Mucosa of descending colon (tissue), 3 donors: ENCODE measurements at regions not wholly inside any gene's neighbourhood (a gene's known extent, or its start where the extent isn't known, plus 50 kb on each side); places are given as distances from the start of the nearest gene placed in this dataset.

Experiments
- ATAC-seq: fragments of 200-7000 bp; cut with Tn5 transposase; one replicate; pipeline ENCODE4 v1.9.1; 2020; ENCODE audit warnings: mild to moderate bottlenecking, moderate library complexity
- DNase-seq, 3 donors: peaks; one replicate each; pipeline ENCODE4 v3.0.0-alpha.2; 2020
- H3K36me3 ChIP-seq: fragments of 200-600 bp; one replicate; pipeline ENCODE4 v1.8.0; 2021; ENCODE audit warnings: low read depth, mild to moderate bottlenecking
- H3K4me1 ChIP-seq: fragments of 200-600 bp; one replicate; pipeline ENCODE4 v1.8.0; 2021; ENCODE audit warnings: low read depth, mild to moderate bottlenecking
- H3K4me3 ChIP-seq: fragments of 200-600 bp; one replicate; pipeline ENCODE4 v1.8.0; 2021; ENCODE audit warnings: mild to moderate bottlenecking
- H3K9me3 ChIP-seq: fragments of 200-600 bp; one replicate; pipeline ENCODE4 v1.8.0; 2021; ENCODE audit warnings: mild to moderate bottlenecking
- intact Hi-C, 2 donors: fragments of 100-400 bp; cut with DNase I in 1 of 2; cut with micrococcal nuclease in 1 of 2; formaldehyde crosslinking; loops; one replicate each; pipeline versions ENCODE4 v1.11.0 to v1.11.1; 2022; cut with DNase I, micrococcal nuclease
- TF ChIP-seq, protein P1 (sequence below): fragments of 200-600 bp; IDR thresholded peaks from one replicate; pipeline ENCODE4 v1.8.0; 2022; ENCODE audit warnings: antibody characterized with exemption, mild to moderate bottlenecking
- donor health status: DM: no; HTN: no; CAD: no; lungs with moderate emphysema.
- donor health status: DM: no; HTN: no; CAD: no.
- donor health status: DM: no; HTN: yes; CAD: no.

DNA sequence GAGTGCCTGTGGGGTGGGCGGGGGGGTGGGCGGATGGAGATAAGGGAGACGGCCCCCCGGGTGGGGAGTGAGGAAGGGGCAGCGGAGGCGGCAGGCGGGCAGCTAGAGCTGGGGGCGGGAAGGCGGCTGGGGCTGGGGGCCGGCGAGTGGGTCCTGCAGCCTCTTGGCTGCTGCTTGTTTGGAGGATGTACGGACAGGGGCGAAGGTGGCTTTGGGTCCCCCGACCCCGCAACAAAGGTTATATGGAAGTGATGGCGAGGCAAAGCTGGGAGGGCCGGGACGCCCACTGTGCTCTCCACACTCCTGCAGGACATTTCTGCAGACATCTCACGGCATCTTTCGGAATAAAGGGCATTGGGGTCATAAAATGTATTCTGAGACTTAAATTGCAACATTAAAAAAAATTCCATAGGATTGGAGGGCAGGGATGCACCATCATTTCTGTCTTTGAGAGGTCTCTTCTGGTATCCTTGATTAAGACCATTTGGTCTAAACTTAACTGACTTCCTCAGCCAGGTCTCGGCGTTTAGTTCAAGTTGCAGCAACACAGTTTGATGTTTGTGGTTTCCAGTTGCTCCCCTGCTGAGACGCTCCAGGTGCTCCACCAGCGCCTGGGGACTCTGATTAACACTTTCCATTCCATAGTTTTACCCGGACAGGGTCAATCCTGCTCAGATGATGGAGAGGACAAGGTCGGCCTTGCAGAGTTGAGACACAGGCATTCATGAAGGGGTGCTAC is 101.6 kb upstream of the SSBP2 start:
- Histone ChIP-seq H3K4me1 (peaks cover 22% of the 10 kb centered on the region), H3K9me3 (no peaks in the 10 kb centered on the region), H3K36me3 (no peaks in the 10 kb centered on the region), H3K4me3 (no peak overlapping the region)
- DNase-seq (peak; percentile 30 to 69 (median 45)), ATAC-seq (no peak)
- intact Hi-C loops = loop anchor here (5.0 to 10.0 kb wide), 4 partner anchors 100 to 348 kb away; partner anchors contain the start of gene SSBP2 (in 1 of the 2)
- TF ChIP-seq, protein P1, sequence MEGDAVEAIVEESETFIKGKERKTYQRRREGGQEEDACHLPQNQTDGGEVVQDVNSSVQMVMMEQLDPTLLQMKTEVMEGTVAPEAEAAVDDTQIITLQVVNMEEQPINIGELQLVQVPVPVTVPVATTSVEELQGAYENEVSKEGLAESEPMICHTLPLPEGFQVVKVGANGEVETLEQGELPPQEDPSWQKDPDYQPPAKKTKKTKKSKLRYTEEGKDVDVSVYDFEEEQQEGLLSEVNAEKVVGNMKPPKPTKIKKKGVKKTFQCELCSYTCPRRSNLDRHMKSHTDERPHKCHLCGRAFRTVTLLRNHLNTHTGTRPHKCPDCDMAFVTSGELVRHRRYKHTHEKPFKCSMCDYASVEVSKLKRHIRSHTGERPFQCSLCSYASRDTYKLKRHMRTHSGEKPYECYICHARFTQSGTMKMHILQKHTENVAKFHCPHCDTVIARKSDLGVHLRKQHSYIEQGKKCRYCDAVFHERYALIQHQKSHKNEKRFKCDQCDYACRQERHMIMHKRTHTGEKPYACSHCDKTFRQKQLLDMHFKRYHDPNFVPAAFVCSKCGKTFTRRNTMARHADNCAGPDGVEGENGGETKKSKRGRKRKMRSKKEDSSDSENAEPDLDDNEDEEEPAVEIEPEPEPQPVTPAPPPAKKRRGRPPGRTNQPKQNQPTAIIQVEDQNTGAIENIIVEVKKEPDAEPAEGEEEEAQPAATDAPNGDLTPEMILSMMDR = no peak

GRCh38 chr5:81851481-81852178 is 100.7 kb upstream of the SSBP2 start:
- Histone ChIP-seq H3K4me1 (peaks cover 22% of the 10 kb centered on the region), H3K36me3 (no peaks in the 10 kb centered on the region), H3K9me3 (no peaks in the 10 kb centered on the region), H3K4me3 (no peak overlapping the region)
- TF ChIP-seq, protein P1 = no peak
- intact Hi-C loops = loop anchor here (2.0 to 10.0 kb wide), 5 partner anchors 99 to 347 kb away; partner anchors contain the start of gene SSBP2 (in 2 of the 2)
- ATAC-seq (peak; percentile 99), DNase-seq (peak; percentile 97 to 99 (median 98))

- DNase-seq = peak in 2 of 3 donors; percentile 6 to 20
- intact Hi-C loops = loop anchor here (2.0 to 10.0 kb wide), 5 partner anchors 98 to 346 kb away; partner anchors contain the start of gene SSBP2 (in 2 of the 2)
- no peaks in the 10 kb centered on the region for H3K36me3 ChIP-seq
- TF ChIP-seq, protein P1 = no peak
- no peaks in the 10 kb centered on the region for H3K9me3 ChIP-seq
- no peak for ATAC-seq
- no peak overlapping the region for H3K4me3 ChIP-seq
- H3K4me1 ChIP-seq = peaks cover 22% of the 10 kb centered on the region
These were observed 99.8 kb upstream of the SSBP2 start for GRCh38 chr5:81850501-81851357.

DNA sequence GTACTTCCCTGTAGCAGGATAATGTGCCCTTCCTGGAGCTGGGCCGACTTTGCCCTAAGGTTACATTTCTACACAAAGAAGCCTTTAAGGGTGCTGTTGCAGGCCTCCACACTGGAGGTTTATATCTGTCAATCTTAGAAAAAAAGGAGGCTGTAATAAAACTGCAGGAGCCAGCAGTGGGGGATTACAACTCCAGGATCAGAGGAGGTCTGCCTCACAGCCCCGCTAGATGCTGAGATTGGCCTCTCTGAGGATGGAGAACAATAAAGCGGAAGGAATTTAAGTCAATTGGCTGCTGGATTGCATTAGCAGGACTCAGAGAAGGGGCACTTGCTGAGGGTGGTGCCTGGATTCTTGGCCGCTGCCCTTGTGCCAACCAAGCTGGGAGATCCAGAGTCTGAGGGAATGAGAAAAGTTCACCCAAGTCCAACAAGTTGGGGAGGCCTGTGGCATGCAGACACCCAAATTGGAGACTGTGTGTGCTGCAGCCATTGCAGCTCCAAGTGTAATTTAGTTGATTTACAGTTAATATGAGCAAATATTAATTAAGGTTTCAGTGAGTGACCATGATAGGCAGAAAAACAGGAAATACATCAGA is 99.0 kb upstream of the SSBP2 start:
- DNase-seq (peak in 2 of 3 donors; percentile 38 to 43), ATAC-seq (no peak)
- intact Hi-C loops = loop anchor here (2.0 to 10.0 kb wide), 6 partner anchors 98 to 425 kb away; partner anchors contain the start of gene SSBP2 (in 2 of the 2)
- Histone ChIP-seq H3K4me3 (no peak overlapping the region), H3K36me3 (no peaks in the 10 kb centered on the region), H3K9me3 (no peaks in the 10 kb centered on the region), H3K4me1 (peaks cover 22% of the 10 kb centered on the region)
- TF ChIP-seq, protein P1 = no peak

DNA sequence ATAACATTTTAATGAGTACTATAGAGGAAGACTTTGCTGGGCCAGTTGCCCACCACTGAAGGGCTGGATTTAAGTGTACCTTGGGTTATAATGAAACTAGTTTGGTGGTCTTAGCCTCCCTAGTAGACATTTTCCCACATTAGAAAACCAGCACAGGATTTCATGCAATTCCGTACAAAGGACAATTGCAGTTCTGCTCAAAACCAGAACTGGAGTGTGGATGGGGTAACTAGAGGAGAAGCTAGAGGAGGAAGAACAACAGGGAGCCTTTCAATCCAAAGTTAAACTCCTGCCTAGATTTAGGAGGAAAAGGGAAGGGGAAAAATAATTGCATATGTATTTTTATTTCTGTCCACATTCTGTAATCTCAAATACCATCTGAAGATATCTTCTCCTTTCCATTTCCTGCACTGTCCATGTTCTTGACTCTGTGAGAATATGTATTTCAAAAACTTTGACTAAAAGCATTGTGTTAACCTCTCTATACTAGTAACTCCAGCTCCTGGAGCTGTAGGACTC is 97.5 kb upstream of the SSBP2 start:
- DNase-seq (peak in 1 of 3 donors; percentile 88), ATAC-seq (no peak)
- Histone ChIP-seq H3K36me3 (no peaks in the 10 kb centered on the region), H3K4me1 (peaks cover 22% of the 10 kb centered on the region), H3K4me3 (no peak overlapping the region), H3K9me3 (no peaks in the 10 kb centered on the region)
- intact Hi-C loops = loop anchor here in 1 of 2 donors (10.0 kb wide), 1 partner anchor 424 kb away; no protein-coding TSS in a partner anchor
- TF ChIP-seq, protein P1 = no peak
